ENCODE measurements at regions not wholly inside any gene's neighbourhood (a gene's known extent, or its start where the extent isn't known, plus 50 kb on each side); places are given as distances from the start of the nearest gene placed in this dataset.

GRCh38 chr1:187948170-187948794 is 1119.5 kb downstream of the PLA2G4A start:
- intact Hi-C loops (cut with DNase I, micrococcal nuclease): no loop called here
- Histone ChIP-seq H3K9me3 (ENCODE audit: control insufficient read depth in 1 of 2, insufficient read depth in 1 of 2, low read length in 2 of 2) (peaks cover 0 to 7% of the 10 kb centered on the region in 2 experiments), H3K27me3 (ENCODE audit: control insufficient read depth in 1 of 2, insufficient read depth in 2 of 2, low read length in 2 of 2) (no peaks in the 10 kb centered on the region), H3K4me1 (ENCODE audit: insufficient read depth, low read length) (no peaks in the 10 kb centered on the region), H3K4me3 (ENCODE audit: low read length) (no peak overlapping the region), H3K27ac (ENCODE audit: low read depth in 1 of 2, low read length in 2 of 2) (no peak overlapping the region), H3K36me3 (ENCODE audit: insufficient read depth, low read length) (no peaks in the 10 kb centered on the region)
- ChIA-PET CTCF (no interaction called here), POLR2A (no interaction called here)
- TF ChIP-seq CTCF (IDR thresholded peaks at IDR 0.05): no peak
- H3K36me3 Mint-ChIP-seq (ENCODE audit: low read depth): no peaks in the 10 kb centered on the region
- no peak overlapping the region for H3K4me3 Mint-ChIP-seq
- H3K4me1 Mint-ChIP-seq (ENCODE audit: low read depth): no peaks in the 10 kb centered on the region
- no peaks in the 10 kb centered on the region for H3K27me3 Mint-ChIP-seq
- H3K27ac Mint-ChIP-seq: no peak overlapping the region
- peaks cover 27% of the 10 kb centered on the region for H3K9me3 Mint-ChIP-seq
- DNase-seq (no peak), ATAC-seq (ENCODE audit: poor library complexity) (no peak)

- Histone ChIP-seq H3K9me3 (ENCODE audit: control insufficient read depth in 1 of 2, insufficient read depth in 1 of 2, low read length in 2 of 2) (peaks cover 0 to 7% of the 10 kb centered on the region in 2 experiments), H3K27me3 (ENCODE audit: control insufficient read depth in 1 of 2, insufficient read depth in 2 of 2, low read length in 2 of 2) (no peaks in the 10 kb centered on the region), H3K4me1 (ENCODE audit: insufficient read depth, low read length) (no peaks in the 10 kb centered on the region), H3K36me3 (ENCODE audit: insufficient read depth, low read length) (no peaks in the 10 kb centered on the region), H3K27ac (ENCODE audit: low read depth in 1 of 2, low read length in 2 of 2) (no peak overlapping the region), H3K4me3 (ENCODE audit: low read length) (no peak overlapping the region)
- ATAC-seq (ENCODE audit: poor library complexity) (no peak), DNase-seq (no peak)
- TF ChIP-seq CTCF (IDR thresholded peaks at IDR 0.05): no peak
- intact Hi-C loops (cut with DNase I, micrococcal nuclease): no loop called here
- POLR2A ChIA-PET: no interaction called here
- CTCF ChIA-PET: no interaction called here
- Mint-ChIP-seq H3K9me3 (peaks cover 30% of the 10 kb centered on the region), H3K36me3 (ENCODE audit: low read depth) (no peaks in the 10 kb centered on the region), H3K4me1 (ENCODE audit: low read depth) (no peaks in the 10 kb centered on the region), H3K27me3 (no peaks in the 10 kb centered on the region), H3K4me3 (no peak overlapping the region), H3K27ac (no peak overlapping the region)
Observed at GRCh38 chr1:187949567-187949966, 1120.8 kb downstream of the PLA2G4A start.

- intact Hi-C loops (cut with DNase I, micrococcal nuclease): no loop called here
- TF ChIP-seq CTCF (IDR thresholded peaks at IDR 0.05): no peak
- Mint-ChIP-seq H3K4me1 (ENCODE audit: low read depth) (no peaks in the 10 kb centered on the region), H3K27me3 (no peaks in the 10 kb centered on the region), H3K27ac (no peak overlapping the region), H3K36me3 (ENCODE audit: low read depth) (no peaks in the 10 kb centered on the region), H3K4me3 (no peak overlapping the region), H3K9me3 (peaks cover 33% of the 10 kb centered on the region)
- Histone ChIP-seq H3K9me3 (ENCODE audit: control insufficient read depth in 1 of 2, insufficient read depth in 1 of 2, low read length in 2 of 2) (peaks cover 0 to 12% of the 10 kb centered on the region in 2 experiments), H3K4me1 (ENCODE audit: insufficient read depth, low read length) (no peaks in the 10 kb centered on the region), H3K27ac (ENCODE audit: low read depth in 1 of 2, low read length in 2 of 2) (no peak overlapping the region), H3K27me3 (ENCODE audit: control insufficient read depth in 1 of 2, insufficient read depth in 2 of 2, low read length in 2 of 2) (no peaks in the 10 kb centered on the region), H3K36me3 (ENCODE audit: insufficient read depth, low read length) (no peaks in the 10 kb centered on the region), H3K4me3 (ENCODE audit: low read length) (no peak overlapping the region)
- ATAC-seq (ENCODE audit: poor library complexity) (no peak), DNase-seq (no peak)
- POLR2A ChIA-PET: no interaction called here
- CTCF ChIA-PET: no interaction called here
Observed at GRCh38 chr1:187951817-187952216, 1123.1 kb downstream of the PLA2G4A start.
